ENCODE measurements at regions not wholly inside any gene's neighbourhood (a gene's known extent, or its start where the extent isn't known, plus 50 kb on each side); places are given as distances from the start of the nearest gene placed in this dataset.
"Not testable (repeated sequence)": the region's sequence is repeated elsewhere in the genome, so short reads cannot be mapped to it uniquely, and the experiment has no call there.

- no peak for DNase-seq (ENCODE audit: low read depth)
Observed at GRCh38 chr9:129435988-129436717, 184.7 kb downstream of the C9orf50 start.

GRCh38 chr9:129435291-129435690 is 185.6 kb downstream of the C9orf50 start:
- DNase-seq (ENCODE audit: low read depth) = no peak

GRCh38 chr9:129434187-129434586 is 186.7 kb downstream of the C9orf50 start:
- no peak for DNase-seq (ENCODE audit: low read depth)

- no peak for DNase-seq (ENCODE audit: low read depth)
Observed at GRCh38 chr9:129432297-129433154, 188.4 kb downstream of the C9orf50 start.

- no peak for DNase-seq (ENCODE audit: low read depth)
Observed at GRCh38 chr9:129430940-129431643, 189.8 kb downstream of the C9orf50 start.

GRCh38 chr9:129428864-129429577 is 191.9 kb downstream of the C9orf50 start:
- DNase-seq (ENCODE audit: low read depth) = no peak

- DNase-seq (ENCODE audit: low read depth) = no peak
Observed at GRCh38 chr9:129427149-129427548, 193.8 kb downstream of the C9orf50 start.

GRCh38 chr9:129423755-129424154 is 197.1 kb downstream of the C9orf50 start:
- DNase-seq (ENCODE audit: low read depth) = not testable (repeated sequence)

GRCh38 chr9:129423216-129423615 is 197.7 kb downstream of the C9orf50 start:
- DNase-seq (ENCODE audit: low read depth) = no peak

- DNase-seq (ENCODE audit: low read depth) = no peak
Observed at GRCh38 chr9:129422843-129423192, 198.1 kb downstream of the C9orf50 start.

GRCh38 chr9:129422032-129422842 is 198.7 kb downstream of the C9orf50 start:
- no peak for DNase-seq (ENCODE audit: low read depth)

- DNase-seq (ENCODE audit: low read depth) = no peak
Observed at GRCh38 chr9:129421371-129421770, 199.5 kb downstream of the C9orf50 start.

GRCh38 chr9:129420721-129421120 is 200.2 kb downstream of the C9orf50 start:
- DNase-seq (ENCODE audit: low read depth) = no peak

GRCh38 chr9:129419382-129419899 is 201.5 kb downstream of the C9orf50 start:
- no peak for DNase-seq (ENCODE audit: low read depth)

- no peak for DNase-seq (ENCODE audit: low read depth)
Observed at GRCh38 chr9:129418451-129418850, 202.4 kb downstream of the C9orf50 start.

- DNase-seq (ENCODE audit: low read depth) = no peak
Observed at GRCh38 chr9:129416821-129417539, 203.9 kb downstream of the C9orf50 start.

- no peak for DNase-seq (ENCODE audit: low read depth)
Observed at GRCh38 chr9:129415942-129416651, 204.8 kb downstream of the C9orf50 start.

- no peak for DNase-seq (ENCODE audit: low read depth)
Observed at GRCh38 chr9:129414993-129415941, 205.6 kb downstream of the C9orf50 start.

Data from activated T-cell treated with anti-CD3 and anti-CD28 coated beads for 48 hours (primary cell).